ENCODE measurements at regions not wholly inside any gene's neighbourhood (a gene's known extent, or its start where the extent isn't known, plus 50 kb on each side); places are given as distances from the start of the nearest gene placed in this dataset.
"Not testable (repeated sequence)": the region's sequence is repeated elsewhere in the genome, so short reads cannot be mapped to it uniquely, and the experiment has no call there.

DNA sequence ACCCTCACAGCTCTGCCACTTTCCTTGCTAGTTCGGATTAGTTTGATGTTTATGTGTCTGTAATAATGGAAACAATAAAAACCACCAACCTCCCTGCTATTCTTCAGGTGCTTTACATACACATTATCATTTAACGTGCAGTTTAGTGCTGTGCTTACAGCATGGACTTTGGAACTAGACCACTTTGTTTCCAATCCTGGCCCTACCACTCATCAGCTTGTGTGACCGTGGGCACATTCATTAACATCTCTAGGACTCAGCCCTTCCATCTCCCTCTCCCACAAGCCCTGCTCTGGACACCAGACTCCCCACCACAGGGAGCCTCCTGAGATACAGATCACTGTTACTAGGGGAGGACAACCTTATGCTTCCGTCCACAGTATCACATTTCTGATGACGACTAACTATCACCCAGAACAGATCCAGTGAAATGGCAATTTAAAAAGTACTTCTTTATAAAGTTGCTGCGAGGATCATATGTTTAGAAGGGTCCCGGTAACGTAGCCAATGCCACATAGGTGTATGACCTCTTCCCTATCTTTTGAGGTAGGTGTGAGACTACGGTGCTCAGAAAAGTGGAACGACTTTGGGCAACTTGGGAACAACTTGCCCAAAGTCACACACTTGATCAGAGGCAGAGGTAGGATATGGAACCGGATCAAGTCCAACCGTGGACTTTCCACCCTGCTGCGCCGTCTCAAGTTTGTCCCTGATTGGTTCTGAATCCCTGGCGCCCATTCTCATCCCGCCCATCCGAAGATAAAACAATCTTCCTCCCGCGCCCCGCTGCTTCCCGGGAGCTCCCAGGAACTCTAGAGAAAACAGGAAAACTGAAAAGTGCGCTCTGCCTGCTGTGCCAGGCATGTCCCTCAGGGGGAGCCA is 132.4 kb upstream of the NIPBL start:
- no peaks in the 10 kb centered on the region for H3K79me2 ChIP-seq (ENCODE audit: insufficient read depth, low read length)
- H4K20me1 ChIP-seq (ENCODE audit: insufficient read depth, low read length), result no peaks in the 10 kb centered on the region
- no peaks in the 10 kb centered on the region for H3F3A ChIP-seq (ENCODE audit: insufficient read depth, low read length)
- H3K9me3 ChIP-seq (ENCODE audit: low read length), result no peaks in the 10 kb centered on the region
- peak overlapping the region; percentile 53 for H3K9ac ChIP-seq (ENCODE audit: low read length)
- H3K27me3 ChIP-seq (ENCODE audit: insufficient read depth, low read length), result no peaks in the 10 kb centered on the region
- peak overlapping the region; percentile 31; the same call in 1 of the 2 replicates for H2AFZ ChIP-seq (ENCODE audit: low read length)
- H3K4me2 ChIP-seq (ENCODE audit: low read length), result peak overlapping the region; percentile 88
- H3K4me3 ChIP-seq (ENCODE audit: low read depth, low read length, poor library complexity, severe bottlenecking), result peak overlapping the region; percentile 66
- no peaks in the 10 kb centered on the region for H3K36me3 ChIP-seq (ENCODE audit: insufficient read depth, low read length)
- TF ChIP-seq CTCF (IDR thresholded peaks at IDR 0.05; ENCODE audit: low read length) (peak; percentile 73), EZH2 (IDR thresholded peaks at IDR 0.05; ENCODE audit: borderline replicate concordance, low read length) (no peak)
- no peaks in the 10 kb centered on the region for H3K9me2 ChIP-seq (ENCODE audit: low read depth, low read length)
- H3K4me1 ChIP-seq (ENCODE audit: insufficient read depth, low read length, severe bottlenecking), result peaks cover 36% of the 10 kb centered on the region
- H3K27ac ChIP-seq (ENCODE audit: low read depth, low read length, poor library complexity, severe bottlenecking), result peak overlapping the region; percentile 53

- H3K27me3 ChIP-seq (ENCODE audit: insufficient read depth, low read length), result no peaks in the 10 kb centered on the region
- peak overlapping the region; percentile 31 for H2AFZ ChIP-seq (ENCODE audit: low read length)
- H3K4me3 ChIP-seq (ENCODE audit: low read depth, low read length, poor library complexity, severe bottlenecking), result peak overlapping the region; percentile 66
- no peaks in the 10 kb centered on the region for H4K20me1 ChIP-seq (ENCODE audit: insufficient read depth, low read length)
- H3K79me2 ChIP-seq (ENCODE audit: insufficient read depth, low read length), result no peaks in the 10 kb centered on the region
- H3K9me3 ChIP-seq (ENCODE audit: low read length), result no peaks in the 10 kb centered on the region
- H3K4me1 ChIP-seq (ENCODE audit: insufficient read depth, low read length, severe bottlenecking), result peaks cover 30% of the 10 kb centered on the region
- no peak for TF ChIP-seq EZH2 (IDR thresholded peaks at IDR 0.05; ENCODE audit: borderline replicate concordance, low read length)
- 0 out of 2 replicates have a peak, but pooled peaks have one; percentile 30 for TF ChIP-seq CTCF (IDR thresholded peaks at IDR 0.05; ENCODE audit: low read length)
- H3K9me2 ChIP-seq (ENCODE audit: low read depth, low read length), result no peaks in the 10 kb centered on the region
- H3K4me2 ChIP-seq (ENCODE audit: low read length), result peak overlapping the region; percentile 88
- H3K9ac ChIP-seq (ENCODE audit: low read length), result peak overlapping the region; percentile 53
- no peaks in the 10 kb centered on the region for H3K36me3 ChIP-seq (ENCODE audit: insufficient read depth, low read length)
- no peaks in the 10 kb centered on the region for H3F3A ChIP-seq (ENCODE audit: insufficient read depth, low read length)
- peak overlapping the region; percentile 53 for H3K27ac ChIP-seq (ENCODE audit: low read depth, low read length, poor library complexity, severe bottlenecking)
These were observed 131.6 kb upstream of the NIPBL start for GRCh38 chr5:36744773-36745589.

DNA sequence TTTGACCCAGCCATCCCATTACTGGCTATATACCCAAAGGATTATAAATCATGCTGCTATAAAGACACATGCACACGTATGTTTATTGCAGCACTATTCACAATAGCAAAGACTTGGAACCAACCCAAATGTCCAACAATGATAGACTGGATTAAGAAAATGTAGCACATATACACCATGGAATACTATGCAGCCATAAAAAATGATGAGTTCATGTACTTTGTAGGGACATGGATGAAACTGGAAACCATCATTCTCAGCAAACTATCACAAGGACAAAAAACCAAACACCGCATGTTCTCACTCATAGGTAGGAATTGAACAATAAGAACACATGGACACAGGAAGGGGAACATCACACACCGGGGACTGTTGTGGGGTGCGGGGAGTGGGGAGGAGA is 128.8 kb upstream of the NIPBL start:
- not testable (repeated sequence) for H4K20me1 ChIP-seq (ENCODE audit: insufficient read depth, low read length); H3K9me2 ChIP-seq (ENCODE audit: low read depth, low read length); H2AFZ ChIP-seq (ENCODE audit: low read length); H3K79me2 ChIP-seq (ENCODE audit: insufficient read depth, low read length); H3K4me2 ChIP-seq (ENCODE audit: low read length); H3F3A ChIP-seq (ENCODE audit: insufficient read depth, low read length); H3K9me3 ChIP-seq (ENCODE audit: low read length); H3K9ac ChIP-seq (ENCODE audit: low read length); H3K27ac ChIP-seq (ENCODE audit: low read depth, low read length, poor library complexity, severe bottlenecking); H3K4me3 ChIP-seq (ENCODE audit: low read depth, low read length, poor library complexity, severe bottlenecking); H3K36me3 ChIP-seq (ENCODE audit: insufficient read depth, low read length); H3K27me3 ChIP-seq (ENCODE audit: insufficient read depth, low read length)
- H3K4me1 ChIP-seq (ENCODE audit: insufficient read depth, low read length, severe bottlenecking), result peaks cover 25% of the 10 kb centered on the region
